NCI-H1417 (cell line): ENCODE measurements at regions not wholly inside any gene's neighbourhood (a gene's known extent, or its start where the extent isn't known, plus 50 kb on each side); places are given as distances from the start of the nearest gene placed in this dataset.
"Not testable (repeated sequence)": the region's sequence is repeated elsewhere in the genome, so short reads cannot be mapped to it uniquely, and the experiment has no call there.

Experiments used
- DNase-seq, 3 experiments: peaks; one replicate each; lab custom pipeline; 2025; lab: John Stamatoyannopoulos, UW

GRCh38 chr15:95132774-95133173 is 901.4 kb downstream of the MCTP2 start:
- DNase-seq: no peak

- DNase-seq: no peak
These were observed 903.2 kb downstream of the MCTP2 start for GRCh38 chr15:95134431-95135110.

GRCh38 chr15:95138604-95139270 is 907.4 kb downstream of the MCTP2 start:
- DNase-seq: no peak

- no peak for DNase-seq
These were observed 910.1 kb downstream of the MCTP2 start for GRCh38 chr15:95141486-95141885.

GRCh38 chr15:95142531-95142930 is 911.2 kb downstream of the MCTP2 start:
- no peak for DNase-seq

- no peak for DNase-seq
These were observed 915.1 kb downstream of the MCTP2 start for GRCh38 chr15:95146481-95146880.

GRCh38 chr15:95148183-95148582 is 916.8 kb downstream of the MCTP2 start:
- no peak for DNase-seq

- DNase-seq: no peak
These were observed 917.7 kb downstream of the MCTP2 start for GRCh38 chr15:95149036-95149435.

- DNase-seq: no peak
These were observed 918.4 kb downstream of the MCTP2 start for GRCh38 chr15:95149771-95150170.

GRCh38 chr15:95150466-95150865 is 919.1 kb downstream of the MCTP2 start:
- no peak for DNase-seq

GRCh38 chr15:95152741-95153140 is 921.4 kb downstream of the MCTP2 start:
- no peak for DNase-seq

GRCh38 chr15:95153201-95153600 is 921.8 kb downstream of the MCTP2 start:
- not testable (repeated sequence) for DNase-seq

- no peak for DNase-seq
These were observed 929.0 kb downstream of the MCTP2 start for GRCh38 chr15:95160316-95160715.

GRCh38 chr15:95162069-95162468 is 930.7 kb downstream of the MCTP2 start:
- DNase-seq: no peak

GRCh38 chr15:95162531-95162930 is 931.2 kb downstream of the MCTP2 start:
- no peak for DNase-seq

GRCh38 chr15:95162967-95163531 is 931.7 kb downstream of the MCTP2 start:
- no peak for DNase-seq

GRCh38 chr15:95168152-95168551 is 936.8 kb downstream of the MCTP2 start:
- no peak for DNase-seq

- peak in 2 of 3 experiments; percentile 5 to 29 for DNase-seq
These were observed 937.6 kb downstream of the MCTP2 start for GRCh38 chr15:95168951-95169431.

GRCh38 chr15:95169541-95170459 is 938.4 kb downstream of the MCTP2 start:
- no peak for DNase-seq

- DNase-seq: no peak
These were observed 939.4 kb downstream of the MCTP2 start for GRCh38 chr15:95170561-95171380.

- no peak for DNase-seq
These were observed 940.2 kb downstream of the MCTP2 start for GRCh38 chr15:95171564-95171963.
